ENCODE measurements at regions not wholly inside any gene's neighbourhood (a gene's known extent, or its start where the extent isn't known, plus 50 kb on each side); places are given as distances from the start of the nearest gene placed in this dataset.

GRCh38 chr5:154595662-154596061 is 117.6 kb upstream of the HAND1 start (continued):
- no peak for TF ChIP-seq TSHZ2 (CRISPR knock-in tag; IDR thresholded peaks at IDR 0.05)
- no peak for TF ChIP-seq CSDC2 (CRISPR knock-in tag; IDR thresholded peaks at IDR 0.05)
- no peak for TF ChIP-seq ZFP30 (CRISPR knock-in tag; IDR thresholded peaks at IDR 0.05)

- no peak for TF ChIP-seq ZFP30 (CRISPR knock-in tag; IDR thresholded peaks at IDR 0.05)
- TF ChIP-seq PATZ1 (CRISPR knock-in tag; IDR thresholded peaks at IDR 0.05; ENCODE audit: borderline replicate concordance): no peak
- TF ChIP-seq SNAI2 (CRISPR knock-in tag; IDR thresholded peaks at IDR 0.05): no peak
- TF ChIP-seq ZNF70 (CRISPR knock-in tag; IDR thresholded peaks at IDR 0.05): no peak
- no peak for TF ChIP-seq RARB (CRISPR knock-in tag; IDR thresholded peaks at IDR 0.05)
- TF ChIP-seq ZC3H10 (CRISPR knock-in tag; IDR thresholded peaks at IDR 0.05): no peak
- TF ChIP-seq POU6F1 (CRISPR knock-in tag; IDR thresholded peaks at IDR 0.05; ENCODE audit: borderline replicate concordance, low read depth): no peak
- TF ChIP-seq TSHZ2 (CRISPR knock-in tag; IDR thresholded peaks at IDR 0.05): no peak
- TF ChIP-seq ZNF8 (CRISPR knock-in tag; IDR thresholded peaks at IDR 0.05): no peak
- TF ChIP-seq ISL1 (CRISPR knock-in tag; IDR thresholded peaks at IDR 0.05): no peak
- TF ChIP-seq ESRRG (CRISPR knock-in tag; IDR thresholded peaks at IDR 0.05): no peak
- no peak for TF ChIP-seq TOX (CRISPR knock-in tag; IDR thresholded peaks at IDR 0.05; ENCODE audit: borderline replicate concordance)
- TF ChIP-seq CSDC2 (CRISPR knock-in tag; IDR thresholded peaks at IDR 0.05): no peak
- TF ChIP-seq CREB5 (CRISPR knock-in tag; IDR thresholded peaks at IDR 0.05; ENCODE audit: low read depth): no peak
- no peak for TF ChIP-seq TCF4 (CRISPR knock-in tag; IDR thresholded peaks at IDR 0.05; ENCODE audit: borderline replicate concordance)
- ATAC-seq: no peak
Observed at GRCh38 chr5:154593796-154594195, 115.8 kb upstream of the HAND1 start.

- peak; percentile 51; the same call in 1 of the 3 replicates for ATAC-seq
- no peak for TF ChIP-seq TCF4 (CRISPR knock-in tag; IDR thresholded peaks at IDR 0.05; ENCODE audit: borderline replicate concordance)
- TF ChIP-seq ZNF70 (CRISPR knock-in tag; IDR thresholded peaks at IDR 0.05): no peak
- no peak for TF ChIP-seq ZNF565 (CRISPR knock-in tag; conservative IDR thresholded peaks at IDR 0.05; ENCODE audit: low read depth)
- TF ChIP-seq ARNTL (CRISPR knock-in tag; IDR thresholded peaks at IDR 0.05; ENCODE audit: borderline replicate concordance, low read depth): no peak
- TF ChIP-seq TSHZ2 (CRISPR knock-in tag; IDR thresholded peaks at IDR 0.05): no peak
- no peak for TF ChIP-seq CSDC2 (CRISPR knock-in tag; IDR thresholded peaks at IDR 0.05)
- no peak for TF ChIP-seq PPARA (CRISPR knock-in tag; IDR thresholded peaks at IDR 0.05; ENCODE audit: borderline replicate concordance)
- no peak for TF ChIP-seq TOX (CRISPR knock-in tag; IDR thresholded peaks at IDR 0.05; ENCODE audit: borderline replicate concordance)
- no peak for TF ChIP-seq PATZ1 (CRISPR knock-in tag; IDR thresholded peaks at IDR 0.05; ENCODE audit: borderline replicate concordance)
- no peak for TF ChIP-seq CREB5 (CRISPR knock-in tag; IDR thresholded peaks at IDR 0.05; ENCODE audit: low read depth)
- TF ChIP-seq BACH2 (CRISPR knock-in tag; IDR thresholded peaks at IDR 0.05; ENCODE audit: borderline replicate concordance): no peak
- TF ChIP-seq ZNF8 (CRISPR knock-in tag; IDR thresholded peaks at IDR 0.05): no peak
- no peak for TF ChIP-seq GLIS3 (CRISPR knock-in tag; IDR thresholded peaks at IDR 0.05)
Observed at GRCh38 chr5:154593071-154593470, 115.0 kb upstream of the HAND1 start.
